ENCODE measurements at regions not wholly inside any gene's neighbourhood (a gene's known extent, or its start where the extent isn't known, plus 50 kb on each side); places are given as distances from the start of the nearest gene placed in this dataset.

GRCh38 chr18:77763530-77764145, 514.0 kb downstream of the GALR1 start:
- H3K36me3 ChIP-seq (ENCODE audit: control insufficient read depth, insufficient read depth, low read length) = no peaks in the 10 kb centered on the region
- H3K4me3 ChIP-seq (ENCODE audit: low read depth, low read length) = no peak overlapping the region
- no peak for DNase-seq (ENCODE audit: low read depth)
- H3K27me3 ChIP-seq (ENCODE audit: control insufficient read depth, insufficient read depth, low read length) = no peaks in the 10 kb centered on the region
- TF ChIP-seq, protein P1, sequence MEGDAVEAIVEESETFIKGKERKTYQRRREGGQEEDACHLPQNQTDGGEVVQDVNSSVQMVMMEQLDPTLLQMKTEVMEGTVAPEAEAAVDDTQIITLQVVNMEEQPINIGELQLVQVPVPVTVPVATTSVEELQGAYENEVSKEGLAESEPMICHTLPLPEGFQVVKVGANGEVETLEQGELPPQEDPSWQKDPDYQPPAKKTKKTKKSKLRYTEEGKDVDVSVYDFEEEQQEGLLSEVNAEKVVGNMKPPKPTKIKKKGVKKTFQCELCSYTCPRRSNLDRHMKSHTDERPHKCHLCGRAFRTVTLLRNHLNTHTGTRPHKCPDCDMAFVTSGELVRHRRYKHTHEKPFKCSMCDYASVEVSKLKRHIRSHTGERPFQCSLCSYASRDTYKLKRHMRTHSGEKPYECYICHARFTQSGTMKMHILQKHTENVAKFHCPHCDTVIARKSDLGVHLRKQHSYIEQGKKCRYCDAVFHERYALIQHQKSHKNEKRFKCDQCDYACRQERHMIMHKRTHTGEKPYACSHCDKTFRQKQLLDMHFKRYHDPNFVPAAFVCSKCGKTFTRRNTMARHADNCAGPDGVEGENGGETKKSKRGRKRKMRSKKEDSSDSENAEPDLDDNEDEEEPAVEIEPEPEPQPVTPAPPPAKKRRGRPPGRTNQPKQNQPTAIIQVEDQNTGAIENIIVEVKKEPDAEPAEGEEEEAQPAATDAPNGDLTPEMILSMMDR (IDR thresholded peaks at IDR 0.05; ENCODE audit: insufficient read depth, low read length, poor library complexity, severe bottlenecking) = no peak

- DNase-seq (ENCODE audit: low read depth) = no peak
- no peaks in the 10 kb centered on the region for H3K27me3 ChIP-seq (ENCODE audit: control insufficient read depth, insufficient read depth, low read length)
- TF ChIP-seq, protein P1 (IDR thresholded peaks at IDR 0.05; ENCODE audit: insufficient read depth, low read length, poor library complexity, severe bottlenecking) = peak; percentile 61
- no peak overlapping the region for H3K4me3 ChIP-seq (ENCODE audit: low read depth, low read length)
- no peaks in the 10 kb centered on the region for H3K36me3 ChIP-seq (ENCODE audit: control insufficient read depth, insufficient read depth, low read length)
These were observed 515.8 kb downstream of the GALR1 start for GRCh38 chr18:77765468-77765867.

- H3K36me3 ChIP-seq (ENCODE audit: control insufficient read depth, insufficient read depth, low read length) = no peaks in the 10 kb centered on the region
- no peaks in the 10 kb centered on the region for H3K27me3 ChIP-seq (ENCODE audit: control insufficient read depth, insufficient read depth, low read length)
- TF ChIP-seq, protein P1 (IDR thresholded peaks at IDR 0.05; ENCODE audit: insufficient read depth, low read length, poor library complexity, severe bottlenecking) = no peak
- no peak for DNase-seq (ENCODE audit: low read depth)
- H3K4me3 ChIP-seq (ENCODE audit: low read depth, low read length) = no peak overlapping the region
These were observed 516.8 kb downstream of the GALR1 start for GRCh38 chr18:77766421-77766820.

DNA sequence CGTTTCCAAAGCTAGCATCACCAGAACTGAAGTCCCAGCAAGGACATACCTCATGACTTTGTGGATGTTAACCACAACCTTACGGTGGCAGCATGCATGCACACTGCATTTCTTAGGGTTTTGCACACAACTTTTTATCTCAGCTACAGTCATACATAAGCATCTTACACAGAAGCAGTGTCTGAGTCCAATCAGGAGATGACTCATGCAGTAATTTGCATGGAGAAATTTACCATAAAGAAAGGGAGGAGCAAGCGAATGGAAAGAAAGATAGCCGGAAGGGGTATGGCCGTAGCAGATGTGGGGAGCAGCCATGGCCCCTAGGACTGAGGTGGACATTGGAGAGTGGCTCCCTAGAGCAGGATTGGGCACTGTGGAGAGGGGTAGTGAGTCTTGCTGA, 522.5 kb downstream of the GALR1 start:
- Histone ChIP-seq H3K4me3 (ENCODE audit: low read depth, low read length) (no peak overlapping the region), H3K36me3 (ENCODE audit: control insufficient read depth, insufficient read depth, low read length) (no peaks in the 10 kb centered on the region), H3K27me3 (ENCODE audit: control insufficient read depth, insufficient read depth, low read length) (no peaks in the 10 kb centered on the region)
- TF ChIP-seq, protein P1 (IDR thresholded peaks at IDR 0.05; ENCODE audit: insufficient read depth, low read length, poor library complexity, severe bottlenecking) = no peak
- no peak for DNase-seq (ENCODE audit: low read depth)

DNA sequence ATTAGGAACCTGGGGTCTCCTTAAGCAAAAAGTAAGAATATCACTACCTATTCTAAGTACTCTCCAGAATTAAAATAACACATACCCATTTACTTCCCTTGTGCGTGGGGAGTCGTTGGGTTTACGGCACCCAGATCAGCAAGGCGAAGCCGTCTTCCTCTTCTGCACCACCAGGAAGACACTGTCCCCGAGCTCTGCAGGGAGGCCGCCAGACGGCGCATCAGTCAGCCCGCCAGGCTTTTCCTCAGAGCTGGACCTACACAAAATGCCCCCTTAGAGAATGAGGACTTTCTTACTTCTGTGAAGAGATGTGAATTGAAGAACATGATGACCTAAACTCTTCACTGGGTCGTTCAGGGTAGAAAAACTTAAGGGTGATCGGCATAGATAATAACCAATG, 526.5 kb downstream of the GALR1 start:
- no peak overlapping the region for H3K4me3 ChIP-seq (ENCODE audit: low read depth, low read length)
- H3K36me3 ChIP-seq (ENCODE audit: control insufficient read depth, insufficient read depth, low read length) = no peaks in the 10 kb centered on the region
- TF ChIP-seq, protein P1 (IDR thresholded peaks at IDR 0.05; ENCODE audit: insufficient read depth, low read length, poor library complexity, severe bottlenecking) = no peak
- DNase-seq (ENCODE audit: low read depth) = no peak
- H3K27me3 ChIP-seq (ENCODE audit: control insufficient read depth, insufficient read depth, low read length) = no peaks in the 10 kb centered on the region

DNA sequence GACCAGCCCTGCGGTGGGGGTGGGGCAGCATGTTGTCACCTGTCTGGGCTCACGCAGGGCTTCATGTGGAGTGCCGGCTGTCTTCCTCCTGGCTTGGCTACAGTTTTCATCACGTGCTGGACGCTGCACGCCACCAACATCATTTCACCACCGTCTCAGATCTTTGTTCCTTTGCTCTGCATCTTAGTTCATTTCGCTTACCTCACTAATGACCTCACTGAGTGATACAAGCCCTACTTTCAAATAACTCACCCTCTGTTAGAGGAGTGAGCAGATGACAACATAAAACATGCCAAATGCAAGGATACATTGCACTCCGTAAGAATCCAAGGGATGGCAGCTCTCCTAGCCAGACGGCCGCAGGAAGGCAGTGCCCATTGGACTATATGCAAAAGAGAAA, 527.5 kb downstream of the GALR1 start:
- Histone ChIP-seq H3K36me3 (ENCODE audit: control insufficient read depth, insufficient read depth, low read length) (no peaks in the 10 kb centered on the region), H3K4me3 (ENCODE audit: low read depth, low read length) (no peak overlapping the region), H3K27me3 (ENCODE audit: control insufficient read depth, insufficient read depth, low read length) (no peaks in the 10 kb centered on the region)
- TF ChIP-seq, protein P1 (IDR thresholded peaks at IDR 0.05; ENCODE audit: insufficient read depth, low read length, poor library complexity, severe bottlenecking) = no peak
- DNase-seq (ENCODE audit: low read depth) = no peak
